ENCODE measurements at regions not wholly inside any gene's neighbourhood (a gene's known extent, or its start where the extent isn't known, plus 50 kb on each side); places are given as distances from the start of the nearest gene placed in this dataset.

DNA sequence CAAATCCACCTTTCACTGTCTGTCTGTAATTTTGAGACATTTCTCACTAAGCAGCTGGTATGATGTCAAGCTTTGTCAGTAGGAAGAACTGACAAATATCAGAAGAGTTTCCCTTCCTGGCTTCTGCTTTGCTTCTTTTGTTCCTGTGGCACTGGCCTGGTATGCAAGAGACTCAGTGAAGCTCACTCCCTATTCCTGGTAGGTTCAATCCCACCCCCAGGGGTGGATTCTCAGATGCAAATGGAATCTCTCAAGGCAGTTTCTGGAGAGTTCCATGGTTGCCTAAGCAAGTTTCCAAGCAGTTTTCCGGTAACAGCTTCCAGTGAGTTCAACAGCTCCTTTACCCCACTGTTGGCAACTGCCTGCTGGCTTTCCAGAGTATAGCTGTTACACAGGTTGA lies 683.4 kb downstream of the PTPRC start:
- TF ChIP-seq, protein P1, sequence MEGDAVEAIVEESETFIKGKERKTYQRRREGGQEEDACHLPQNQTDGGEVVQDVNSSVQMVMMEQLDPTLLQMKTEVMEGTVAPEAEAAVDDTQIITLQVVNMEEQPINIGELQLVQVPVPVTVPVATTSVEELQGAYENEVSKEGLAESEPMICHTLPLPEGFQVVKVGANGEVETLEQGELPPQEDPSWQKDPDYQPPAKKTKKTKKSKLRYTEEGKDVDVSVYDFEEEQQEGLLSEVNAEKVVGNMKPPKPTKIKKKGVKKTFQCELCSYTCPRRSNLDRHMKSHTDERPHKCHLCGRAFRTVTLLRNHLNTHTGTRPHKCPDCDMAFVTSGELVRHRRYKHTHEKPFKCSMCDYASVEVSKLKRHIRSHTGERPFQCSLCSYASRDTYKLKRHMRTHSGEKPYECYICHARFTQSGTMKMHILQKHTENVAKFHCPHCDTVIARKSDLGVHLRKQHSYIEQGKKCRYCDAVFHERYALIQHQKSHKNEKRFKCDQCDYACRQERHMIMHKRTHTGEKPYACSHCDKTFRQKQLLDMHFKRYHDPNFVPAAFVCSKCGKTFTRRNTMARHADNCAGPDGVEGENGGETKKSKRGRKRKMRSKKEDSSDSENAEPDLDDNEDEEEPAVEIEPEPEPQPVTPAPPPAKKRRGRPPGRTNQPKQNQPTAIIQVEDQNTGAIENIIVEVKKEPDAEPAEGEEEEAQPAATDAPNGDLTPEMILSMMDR (IDR thresholded peaks at IDR 0.05; ENCODE audit: low read depth, low read length), result no peak
- TF ChIP-seq EZH2phosphoT487 (IDR thresholded peaks at IDR 0.05; ENCODE audit: low read depth), result no peak

Data from OCI-LY3 (cell line).